ENCODE measurements at regions not wholly inside any gene's neighbourhood (a gene's known extent, or its start where the extent isn't known, plus 50 kb on each side); places are given as distances from the start of the nearest gene placed in this dataset.

DNA sequence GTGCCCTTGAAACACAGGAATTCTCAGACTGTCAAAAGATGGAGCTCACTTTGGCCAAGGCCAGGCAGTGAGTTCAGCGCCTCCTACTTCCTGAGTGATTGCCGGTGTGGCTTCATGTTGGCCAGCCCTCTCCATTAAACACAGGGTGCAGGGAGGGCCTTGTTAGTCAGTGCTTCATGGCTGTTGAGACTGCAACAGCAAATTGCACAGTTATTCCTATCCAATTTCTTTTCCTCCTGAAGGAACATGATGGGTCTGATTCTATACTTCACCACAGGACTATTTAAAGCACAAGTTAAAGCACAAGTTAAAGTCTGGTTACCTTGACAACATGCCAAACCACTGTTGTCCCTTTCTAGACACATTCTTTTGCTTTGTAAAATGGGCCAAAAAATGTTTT, 156.6 kb downstream of the SIPA1L2 start:
- POLR2A ChIA-PET: no interaction called here
- CTCF ChIA-PET: interaction anchor here (1.0 kb wide), 1 partner anchor 154 kb away, joined by 3 read pairs; no protein-coding TSS in a partner anchor

DNA sequence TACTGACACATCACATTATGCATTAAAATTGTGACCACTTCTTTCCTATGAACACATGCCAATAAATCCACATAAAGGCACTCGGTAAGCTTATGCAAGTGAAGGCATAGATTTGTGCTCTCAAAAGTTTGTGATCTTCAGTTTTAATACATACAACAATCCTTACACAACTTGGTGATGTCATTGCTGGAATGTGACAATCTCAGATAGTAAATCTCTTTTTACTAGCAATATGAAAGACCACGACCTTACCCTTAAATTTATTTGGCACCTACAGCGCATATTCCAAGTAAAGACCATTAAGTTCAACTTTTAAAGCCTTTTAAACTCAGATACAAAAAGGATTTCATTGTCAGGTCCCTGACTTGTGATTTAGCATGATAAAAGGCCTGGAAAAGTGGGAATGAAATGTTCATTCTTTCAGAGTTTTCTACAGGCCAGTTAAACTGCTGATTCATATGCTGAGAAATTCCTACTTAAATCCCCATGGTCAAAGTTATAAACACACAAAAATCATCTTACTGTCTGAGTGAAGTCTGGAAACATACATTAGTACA, 157.4 kb downstream of the SIPA1L2 start:
- TF ChIP-seq BHLHE40 (IDR thresholded peaks at IDR 0.05; ENCODE audit: borderline replicate concordance) (no peak), PKNOX1 (IDR thresholded peaks at IDR 0.05) (peak; percentile 94), LEF1 (IDR thresholded peaks at IDR 0.05; ENCODE audit: borderline replicate concordance) (0 out of 2 replicates have a peak, but pooled peaks have one; percentile 28), L3MBTL2 (conservative IDR thresholded peaks at IDR 0.05) (no peak), CTBP1 (IDR thresholded peaks at IDR 0.05; ENCODE audit: borderline replicate concordance) (peak; percentile 84; the same call in 1 of the 2 replicates), TARDBP (IDR thresholded peaks at IDR 0.05) (no peak; the same call in 1 of the 2 replicates), FOXA1 (IDR thresholded peaks at IDR 0.05) (no peak), SP1 (IDR thresholded peaks at IDR 0.05) (no peak), ZNF384 (IDR thresholded peaks at IDR 0.05) (no peak), FOXK2 (IDR thresholded peaks at IDR 0.05) (no peak), ARNT (IDR thresholded peaks at IDR 0.05) (peak; percentile 33; the same call in 1 of the 2 replicates), NFRKB (IDR thresholded peaks at IDR 0.05) (no peak)
- POLR2A ChIA-PET: no interaction called here
- CTCF ChIA-PET: interaction anchor here (1.0 kb wide), 1 partner anchor 155 kb away, joined by 3 read pairs; no protein-coding TSS in a partner anchor
- DNase-seq (ENCODE audit: extremely low spot score): no peak

More for the DNA sequence above, 156.6 kb downstream of the SIPA1L2 start:
- no peak for TF ChIP-seq ARNT (IDR thresholded peaks at IDR 0.05)
- no peak for TF ChIP-seq SP1 (IDR thresholded peaks at IDR 0.05)
- TF ChIP-seq PKNOX1 (IDR thresholded peaks at IDR 0.05): peak; percentile 55; the same call in 1 of the 2 replicates
- DNase-seq (ENCODE audit: extremely low spot score): peak; percentile 37

- no peak for DNase-seq (ENCODE audit: extremely low spot score)
- TF ChIP-seq CTBP1 (IDR thresholded peaks at IDR 0.05; ENCODE audit: borderline replicate concordance): no peak
- TF ChIP-seq NFRKB (IDR thresholded peaks at IDR 0.05): no peak
- TF ChIP-seq ARNT (IDR thresholded peaks at IDR 0.05): no peak
- TF ChIP-seq SUZ12 (IDR thresholded peaks at IDR 0.05): no peak
- TF ChIP-seq ELF4 (IDR thresholded peaks at IDR 0.05): no peak
- TF ChIP-seq HDGF (IDR thresholded peaks at IDR 0.05; ENCODE audit: borderline replicate concordance): no peak
- no peak for TF ChIP-seq PKNOX1 (IDR thresholded peaks at IDR 0.05)
- no peak for TF ChIP-seq BHLHE40 (IDR thresholded peaks at IDR 0.05; ENCODE audit: borderline replicate concordance)
- no peak for TF ChIP-seq FOXM1 (IDR thresholded peaks at IDR 0.05; ENCODE audit: borderline replicate concordance)
- TF ChIP-seq SP1 (IDR thresholded peaks at IDR 0.05): no peak
- no peak for TF ChIP-seq ZNF384 (IDR thresholded peaks at IDR 0.05)
- no peak for TF ChIP-seq TARDBP (IDR thresholded peaks at IDR 0.05)
- TF ChIP-seq LEF1 (IDR thresholded peaks at IDR 0.05; ENCODE audit: borderline replicate concordance): no peak
- no peak for TF ChIP-seq FOXK2 (IDR thresholded peaks at IDR 0.05)
- TF ChIP-seq L3MBTL2 (conservative IDR thresholded peaks at IDR 0.05): no peak
- TF ChIP-seq FOXA1 (IDR thresholded peaks at IDR 0.05): no peak
- CTCF ChIA-PET: no interaction called here
- POLR2A ChIA-PET: no interaction called here
Measured at GRCh38 chr1:232471250-232471649, 158.7 kb downstream of the SIPA1L2 start.

DNA sequence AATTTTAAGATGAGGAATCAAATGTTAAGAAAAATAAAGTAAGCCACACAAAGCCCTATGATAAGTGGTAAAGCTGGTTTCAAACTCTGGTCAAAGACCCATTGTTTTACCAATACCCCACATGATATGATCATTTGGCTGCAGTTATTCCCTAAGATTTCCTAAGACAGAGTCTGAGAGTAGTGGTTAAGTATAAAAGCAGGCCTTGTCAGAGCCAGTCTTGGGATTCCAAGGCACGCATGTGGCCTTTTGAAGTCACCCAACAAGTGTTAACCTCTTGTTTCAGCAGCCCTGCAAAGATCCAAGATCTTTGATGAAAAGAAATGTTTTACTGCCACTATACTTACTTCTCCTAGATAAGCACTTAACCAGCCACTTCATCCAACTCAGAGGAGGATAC, 159.2 kb downstream of the SIPA1L2 start:
- ChIA-PET POLR2A (no interaction called here), CTCF (interaction anchor here (0.6 kb wide), 1 partner anchor 127 kb away, joined by 3 read pairs; no protein-coding TSS in a partner anchor)
- no peak for TF ChIP-seq SP1 (IDR thresholded peaks at IDR 0.05)
- TF ChIP-seq ARNT (IDR thresholded peaks at IDR 0.05): no peak
- no peak for TF ChIP-seq FOXM1 (IDR thresholded peaks at IDR 0.05; ENCODE audit: borderline replicate concordance)
- DNase-seq (ENCODE audit: extremely low spot score): no peak

GRCh38 chr1:232468249-232468648, 161.7 kb downstream of the SIPA1L2 start:
- CTCF ChIA-PET: interaction anchor here (0.5 to 0.9 kb wide), 2 partner anchors 8 to 33 kb away, joined by 3 read pairs; no protein-coding TSS in a partner anchor
- POLR2A ChIA-PET: no interaction called here
- no peak for DNase-seq (ENCODE audit: extremely low spot score)
- TF ChIP-seq L3MBTL2 (conservative IDR thresholded peaks at IDR 0.05) (no peak), ARNT (IDR thresholded peaks at IDR 0.05) (no peak), SP1 (IDR thresholded peaks at IDR 0.05) (no peak), FOXA1 (IDR thresholded peaks at IDR 0.05) (no peak), SUZ12 (IDR thresholded peaks at IDR 0.05) (no peak), FOXK2 (IDR thresholded peaks at IDR 0.05) (no peak), FOXM1 (IDR thresholded peaks at IDR 0.05; ENCODE audit: borderline replicate concordance) (no peak), LEF1 (IDR thresholded peaks at IDR 0.05; ENCODE audit: borderline replicate concordance) (no peak), CTBP1 (IDR thresholded peaks at IDR 0.05; ENCODE audit: borderline replicate concordance) (no peak), ZNF384 (IDR thresholded peaks at IDR 0.05) (no peak), TARDBP (IDR thresholded peaks at IDR 0.05) (no peak), HDGF (IDR thresholded peaks at IDR 0.05; ENCODE audit: borderline replicate concordance) (no peak), ELF4 (IDR thresholded peaks at IDR 0.05) (no peak), PKNOX1 (IDR thresholded peaks at IDR 0.05) (no peak), BHLHE40 (IDR thresholded peaks at IDR 0.05; ENCODE audit: borderline replicate concordance) (no peak), NFRKB (IDR thresholded peaks at IDR 0.05) (no peak)
